GM12878 (cell line): ENCODE measurements at regions not wholly inside any gene's neighbourhood (a gene's known extent, or its start where the extent isn't known, plus 50 kb on each side); places are given as distances from the start of the nearest gene placed in this dataset.

ENCODE experiments used
- ATAC-seq: fragments of 200-7000 bp; cut with Tn5 transposase; 3 replicates; pipeline ENCODE4 v1.9.1; 2020; ENCODE audit warnings: mild to moderate bottlenecking, moderate library complexity
- BruUV-seq: library from RNA; stranded (reverse); fragments of 400-500 nt; replicated peaks from 2 replicates; lab custom pipeline; 2021; lab: Mats Ljungman, UMichigan
- CTCF ChIA-PET: fragments of 300-600 bp; sonication (Branson Sonifier 250); formaldehyde crosslinking; extraction: SDS; loops from one replicate; lab custom pipeline; 2021; ENCODE audit warnings: inconsistent platforms; lab: Yijun Ruan, JAX
- POLR2A ChIA-PET: fragments of 350-600 bp; formaldehyde crosslinking; extraction: SDS; loops from one replicate; lab custom pipeline; 2021; ENCODE audit warnings: inconsistent platforms; lab: Charles Lee
- RAD21 ChIA-PET: fragments of 300-600 bp; sonication (Branson Sonifier 250); formaldehyde crosslinking; loops from one replicate; lab custom pipeline; 2023; ENCODE audit warnings: antibody characterized with exemption; ENCODE audit not compliant: unreplicated experiment; lab: Charles Lee
- SMC1A ChIA-PET: fragments of 300-600 bp; sonication (Branson Sonifier 250); formaldehyde crosslinking; loops from one replicate; lab custom pipeline; 2023; ENCODE audit not compliant: unreplicated experiment, uncharacterized antibody; lab: Charles Lee
- DNase-seq: peaks from one replicate; pipeline ENCODE4 v3.0.0-alpha.2; 2011; ENCODE audit warnings: low read depth, low spot score
- FAIRE-seq: peaks from 3 replicates; lab custom pipeline; 2011; peaks lifted over from hg19 to GRCh38; lab: Jason Lieb, UNC
- H2AFZ ChIP-seq: 2 replicates; pipeline ENCODE4 v1.6.0; 2011; ENCODE audit warnings: low read depth, low read length, control low read depth; ENCODE audit not compliant: control insufficient read depth
- H3K27ac ChIP-seq: 2 replicates; pipeline ENCODE4 v1.5.1; 2011; ENCODE audit warnings: control low read depth; ENCODE audit not compliant: control insufficient read depth, insufficient read depth
- H3K27me3 ChIP-seq, 2 experiments: replicated peaks in 1 of 2; 2 replicates each; pipeline versions ENCODE4 v1.6.0 to v1.6.1; 2011; ENCODE audit warnings: low read length in 1 of 2; ENCODE audit not compliant: control insufficient read depth in 2 of 2, insufficient read depth in 2 of 2
- H3K36me3 ChIP-seq, 2 experiments: 2 replicates each; pipeline ENCODE4 v1.5.1; 2011; ENCODE audit warnings: low read length in 1 of 2; ENCODE audit not compliant: control insufficient read depth in 2 of 2, insufficient read depth in 2 of 2
- H3K4me1 ChIP-seq: 2 replicates; pipeline ENCODE4 v1.6.1; 2011; ENCODE audit warnings: mild to moderate bottlenecking, low read length, moderate library complexity, mixed read lengths; ENCODE audit not compliant: control insufficient read depth, insufficient read depth
- H3K4me2 ChIP-seq: 2 replicates; pipeline ENCODE4 v1.6.0; 2011; ENCODE audit warnings: control low read depth; ENCODE audit not compliant: control insufficient read depth, insufficient read depth
- H3K4me3 ChIP-seq: fragments of 200-600 bp; sonication (generic); 2 replicates; pipeline ENCODE4 v1.5.1; 2016
- H3K79me2 ChIP-seq: 2 replicates; pipeline ENCODE4 v1.6.0; 2011; ENCODE audit warnings: low read length; ENCODE audit not compliant: control insufficient read depth, insufficient read depth
- H3K9ac ChIP-seq: 2 replicates; pipeline ENCODE4 v1.8.0; 2011; ENCODE audit warnings: low read length, control low read depth, mixed read lengths; ENCODE audit not compliant: control insufficient read depth, insufficient read depth
- H3K9me3 ChIP-seq: replicated peaks from 3 replicates; pipeline ENCODE4 v1.5.1; 2011; ENCODE audit warnings: mild to moderate bottlenecking, low read length; ENCODE audit not compliant: control insufficient read depth, insufficient read depth
- H4K20me1 ChIP-seq: 2 replicates; pipeline ENCODE4 v1.6.0; 2011; ENCODE audit not compliant: control insufficient read depth, insufficient read depth
- E2F4 ChIP-seq: IDR thresholded peaks from 2 replicates; pipeline ENCODE4 v1.6.1; 2012; ENCODE audit warnings: low read depth, low read length, improper control_type of control experiment
- GABPA ChIP-seq: IDR thresholded peaks from 2 replicates; pipeline ENCODE4 v1.6.1; 2014; ENCODE audit warnings: antibody characterized with exemption, low read depth, mild to moderate bottlenecking, inconsistent platforms
- HDAC6 ChIP-seq: fragments of 200-600 bp; sonication (generic); IDR thresholded peaks from one replicate; pipeline ENCODE4 v1.8.0; 2017; ENCODE audit warnings: antibody characterized with exemption; ENCODE audit not compliant: unreplicated experiment
- HSF1 ChIP-seq: fragments of 150-350 bp; IDR thresholded peaks from 2 replicates; pipeline ENCODE4 v1.6.1; 2014; ENCODE audit warnings: mild to moderate bottlenecking, low read depth, low read length
- IKZF1 ChIP-seq: fragments of 450-650 bp; conservative IDR thresholded peaks from 2 replicates; pipeline ENCODE4 v1.6.1; 2017; ENCODE audit warnings: antibody characterized with exemption, mild to moderate bottlenecking
- JUND ChIP-seq: IDR thresholded peaks from 2 replicates; pipeline ENCODE4 v1.6.1; 2012; ENCODE audit warnings: low read depth, mild to moderate bottlenecking, low read length, improper control_type of control experiment, moderate library complexity
- MTA2 ChIP-seq: fragments of 450-650 bp; IDR thresholded peaks from 2 replicates; pipeline ENCODE4 v1.6.1; 2016; ENCODE audit warnings: low read depth, mild to moderate bottlenecking, moderate library complexity
- MXI1 ChIP-seq: fragments of 150-350 bp; IDR thresholded peaks from 2 replicates; pipeline ENCODE4 v1.6.1; 2011; ENCODE audit warnings: low read depth, mild to moderate bottlenecking, inconsistent platforms, low read length, improper control_type of control experiment
- NFYB ChIP-seq: IDR thresholded peaks from 2 replicates; pipeline ENCODE4 v1.6.1; 2011; ENCODE audit warnings: low read depth, mild to moderate bottlenecking, low read length, improper control_type of control experiment, moderate library complexity; ENCODE audit not compliant: insufficient read depth
- STAT3 ChIP-seq: IDR thresholded peaks from 2 replicates; pipeline ENCODE4 v1.6.1; 2011; ENCODE audit warnings: low read depth, low read length, improper control_type of control experiment
- ZNF207 ChIP-seq: fragments of 450-650 bp; IDR thresholded peaks from 2 replicates; pipeline ENCODE4 v1.6.1; 2014; ENCODE audit warnings: antibody characterized with exemption, mild to moderate bottlenecking, borderline replicate concordance
- WGBS: methylation state at CpG from one replicate; pipeline ENCODE4 v1.1.6; 2016; ENCODE audit warnings: low lambda C conversion rate; ENCODE audit not compliant: insufficient replicate concordance, insufficient coverage; ENCODE audit errors: missing lambda C conversion rate; 5-methylcytosine and 5-hydroxymethylcytosine counted together
- in situ Hi-C: fragments of 300-500 bp; cut with MboI; formaldehyde crosslinking; loops from 9 replicates; pipeline ENCODE4 v1.14.3; 2018; ENCODE audit warnings: mixed read lengths
- intact Hi-C: fragments of 100-400 bp; cut with micrococcal nuclease; formaldehyde crosslinking; loops from one replicate; pipeline ENCODE4 v1.14.2; 2022; ENCODE audit not compliant: unreplicated experiment

- Histone ChIP-seq H3K27me3 (no peaks in the 10 kb centered on the region), H3K27ac (no peak overlapping the region), H3K4me1 (no peaks in the 10 kb centered on the region), H2AFZ (no peak overlapping the region), H3K4me2 (no peak overlapping the region), H3K9me3 (no peaks in the 10 kb centered on the region; the same call in 2 of the 3 replicates), H3K4me3 (no peak overlapping the region), H3K79me2 (no peaks in the 10 kb centered on the region), H3K9ac (no peak overlapping the region), H3K36me3 (no peaks in the 10 kb centered on the region), H4K20me1 (no peaks in the 10 kb centered on the region)
- DNase-seq (no peak), ATAC-seq (no peak), FAIRE-seq (no peak)
- SMC1A ChIA-PET: no interaction called here
- intact Hi-C loops (no loop called here), in situ Hi-C loops (no loop called here)
- WGBS: 69% methylated on average over 50 of the region's 53 CpGs
- CTCF ChIA-PET: no interaction called here
- RAD21 ChIA-PET: no interaction called here
- no TSS peak for BruUV-seq
- TF ChIP-seq NFYB (no peak), JUND (no peak), HSF1 (no peak), GABPA (no peak), ZNF207 (no peak), E2F4 (no peak), STAT3 (no peak), MTA2 (no peak), IKZF1 (no peak), HDAC6 (no peak), MXI1 (no peak)
- POLR2A ChIA-PET: interaction anchor here (0.6 kb wide), 1 partner anchor 50 kb away, joined by 4 read pairs; no protein-coding TSS in a partner anchor
Observed at GRCh38 chr5:12794476-12795332, 890.5 kb upstream of the CTNND2 start.
